NCI-H69 (cell line): ENCODE measurements at regions not wholly inside any gene's neighbourhood (a gene's known extent, or its start where the extent isn't known, plus 50 kb on each side); places are given as distances from the start of the nearest gene placed in this dataset.
"Not testable (repeated sequence)": the region's sequence is repeated elsewhere in the genome, so short reads cannot be mapped to it uniquely, and the experiment has no call there.

Experiments
- DNase-seq: peaks from one replicate; lab custom pipeline; 2025; lab: John Stamatoyannopoulos, UW

DNA sequence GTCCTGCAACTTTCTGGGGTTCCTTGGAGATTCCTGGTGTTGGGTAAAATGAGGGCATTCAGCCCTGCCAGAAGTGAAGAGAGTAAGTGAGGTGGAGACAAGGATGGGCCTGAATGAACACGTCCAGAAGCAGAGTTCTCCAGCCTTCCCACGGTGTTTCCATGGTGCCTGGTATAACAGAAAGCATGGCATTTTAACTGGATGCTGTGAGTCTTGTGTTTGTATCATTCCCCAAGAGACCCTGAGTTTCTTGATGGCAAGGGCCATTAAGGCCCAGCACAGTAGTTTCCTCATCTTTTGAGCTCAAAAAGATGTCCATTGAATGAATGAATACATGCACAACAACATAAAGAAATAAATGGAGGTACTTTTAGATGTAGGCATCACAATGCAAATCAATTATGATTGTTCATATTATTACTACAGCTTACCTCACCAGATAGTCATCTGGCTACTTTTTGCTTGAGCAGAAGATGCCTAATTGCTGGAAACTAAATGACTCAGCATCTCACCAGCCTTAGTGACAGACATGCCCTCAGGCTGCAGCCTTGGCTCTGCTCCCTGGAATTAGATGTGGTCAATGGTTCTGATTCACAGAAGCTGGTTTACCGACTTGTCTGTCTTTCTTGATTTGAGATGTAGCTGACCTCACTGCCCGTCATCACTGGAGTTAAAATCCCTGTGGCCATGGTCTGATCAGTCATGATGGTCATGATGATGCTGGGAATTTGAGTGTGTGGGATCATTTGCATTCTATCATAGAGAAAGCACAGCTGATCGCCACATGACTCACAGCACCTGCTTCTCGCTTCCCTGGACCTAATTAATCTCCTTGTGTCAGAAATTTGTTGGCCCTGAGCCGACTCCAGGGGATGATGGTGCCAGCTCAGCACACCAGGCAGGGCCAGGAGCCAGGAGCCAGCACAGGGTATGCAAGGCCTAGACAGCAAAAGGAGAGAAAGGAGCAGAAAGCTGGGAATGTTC, 83.9 kb downstream of the CXCL12 start:
- DNase-seq: no peak

DNA sequence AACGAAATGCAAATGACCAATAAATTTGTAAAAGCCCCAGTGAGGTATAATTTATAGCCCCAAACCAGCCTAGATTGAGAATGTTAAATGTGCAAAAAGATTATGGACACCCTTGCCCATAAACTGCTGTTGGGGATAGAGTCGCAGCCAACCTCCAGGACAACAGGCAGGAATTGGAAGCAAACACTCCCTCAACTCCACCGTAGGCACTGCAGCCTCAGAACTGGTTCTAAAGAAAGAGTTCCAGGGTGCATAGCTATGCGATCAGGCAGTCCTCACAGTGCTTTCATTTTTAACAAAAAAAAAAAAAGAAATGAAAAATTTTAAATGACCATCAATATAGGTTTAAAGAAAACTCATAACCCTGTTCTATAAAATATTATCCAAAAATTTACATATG, 86.2 kb downstream of the CXCL12 start:
- no peak for DNase-seq

DNA sequence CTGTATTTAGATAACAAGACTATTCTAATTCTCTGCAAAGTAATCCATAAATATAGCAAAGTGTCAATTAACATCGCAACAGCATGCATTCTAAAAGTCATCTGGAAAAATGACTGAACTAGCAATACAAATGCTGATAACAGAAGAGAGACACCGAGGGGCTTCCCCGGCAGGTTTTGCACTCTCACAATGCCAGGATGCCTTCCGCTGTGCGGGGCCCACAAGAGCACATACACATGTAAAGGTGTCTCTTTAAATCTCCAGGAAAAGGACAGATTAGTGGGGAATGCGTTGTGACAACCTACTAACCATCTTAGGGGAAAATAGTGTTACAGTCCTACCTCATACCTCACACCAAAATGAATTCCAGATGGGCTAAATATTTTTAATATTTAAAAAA, 86.9 kb downstream of the CXCL12 start:
- DNase-seq: no peak

DNA sequence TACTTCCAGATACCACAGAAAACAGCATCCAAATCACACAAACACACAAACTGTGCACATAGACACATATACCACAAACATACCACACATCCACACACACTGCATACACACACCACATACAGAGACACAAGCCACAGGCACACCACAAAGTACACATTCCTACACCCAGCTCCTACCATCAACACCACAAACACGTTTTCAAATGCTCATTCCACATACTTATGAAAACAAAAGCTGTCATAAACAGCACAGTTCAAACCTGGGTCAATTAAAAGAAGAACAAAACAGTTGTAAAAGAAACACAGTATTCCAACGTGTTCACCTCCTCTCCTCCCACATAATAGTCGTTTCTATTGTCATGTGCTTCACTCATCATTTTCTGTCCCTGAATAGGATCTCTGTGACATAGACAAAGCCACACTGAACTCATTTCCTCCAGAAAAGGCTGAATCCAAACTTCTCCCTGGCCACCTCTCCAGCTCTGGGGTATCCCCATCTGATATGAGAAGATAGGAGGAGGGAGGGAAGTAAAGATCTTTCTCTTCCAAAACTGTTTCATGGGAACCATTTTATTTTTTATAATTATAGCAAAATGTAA, 89.2 kb downstream of the CXCL12 start:
- DNase-seq: no peak

DNA sequence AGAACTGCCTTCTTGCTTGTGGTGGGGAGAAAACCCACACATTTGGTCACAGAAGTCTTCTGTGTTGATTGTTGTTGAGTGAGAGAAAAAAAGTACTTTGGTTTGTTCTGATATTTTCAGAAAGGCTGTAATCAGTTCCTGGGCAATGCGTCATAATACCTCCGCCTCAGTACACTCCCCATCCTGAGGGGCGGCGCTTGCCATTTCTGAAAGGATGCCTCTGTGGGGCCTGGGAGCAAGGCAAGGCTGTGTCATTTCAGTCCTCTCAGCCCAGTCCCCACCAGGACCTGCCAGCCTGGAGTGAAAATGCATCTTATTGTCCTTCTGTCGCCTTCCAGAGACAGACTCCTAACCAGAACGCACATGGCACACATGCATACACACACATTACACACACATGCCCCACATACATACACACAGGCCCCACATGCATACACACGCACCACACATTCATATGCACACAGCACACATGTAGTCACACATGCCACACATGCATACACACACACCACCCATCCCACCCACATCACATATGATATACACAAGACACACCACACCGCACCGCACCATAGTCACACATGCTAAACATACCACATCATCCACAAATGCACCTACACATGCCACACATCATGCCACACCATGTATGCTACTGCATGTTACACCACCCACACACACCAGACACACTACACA, 90.0 kb downstream of the CXCL12 start:
- DNase-seq: no peak

DNA sequence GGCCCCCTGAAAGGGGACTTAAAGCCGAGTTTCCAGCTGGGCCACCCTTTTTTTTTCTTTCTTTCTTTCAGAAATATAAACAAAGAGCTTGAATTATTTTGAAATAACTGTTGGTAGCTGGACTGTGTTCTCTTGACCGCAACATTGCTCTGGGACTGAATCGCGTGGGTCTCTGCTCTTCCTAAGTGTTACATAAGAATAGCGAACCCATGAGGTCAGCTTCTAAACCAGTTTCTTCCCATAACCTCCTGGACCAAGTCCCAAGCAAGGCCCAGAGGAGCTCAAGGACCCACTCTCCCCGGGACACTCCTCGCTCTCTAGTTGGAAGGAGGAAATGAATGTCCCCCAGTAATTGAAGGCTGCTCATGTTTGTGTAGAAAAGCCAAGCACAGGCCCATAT, 91.1 kb downstream of the CXCL12 start:
- no peak for DNase-seq

DNA sequence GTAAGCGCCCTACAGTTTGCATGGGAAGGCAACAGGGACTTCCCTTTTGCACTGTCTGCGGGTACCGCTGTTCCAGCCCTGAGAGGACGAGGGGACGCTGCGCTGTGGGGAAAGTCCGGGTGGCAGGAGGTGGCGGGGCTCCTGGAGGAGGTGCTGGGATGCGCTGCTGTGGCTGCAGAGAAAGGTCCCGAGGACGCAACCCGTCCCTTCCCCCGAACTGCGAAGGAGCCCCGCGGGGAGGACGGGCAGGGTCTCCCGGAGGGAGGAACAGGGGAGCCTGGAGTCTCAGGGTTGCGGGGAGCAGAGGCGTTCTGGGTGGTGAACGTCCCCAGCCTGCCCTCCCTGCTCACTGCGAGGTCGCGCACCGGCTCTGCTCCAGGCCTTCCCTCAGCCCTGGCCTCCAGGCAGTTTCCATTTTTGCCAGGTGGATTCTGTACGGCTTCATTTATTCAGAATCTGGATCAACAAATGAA, 91.6 kb downstream of the CXCL12 start:
- no peak for DNase-seq

DNA sequence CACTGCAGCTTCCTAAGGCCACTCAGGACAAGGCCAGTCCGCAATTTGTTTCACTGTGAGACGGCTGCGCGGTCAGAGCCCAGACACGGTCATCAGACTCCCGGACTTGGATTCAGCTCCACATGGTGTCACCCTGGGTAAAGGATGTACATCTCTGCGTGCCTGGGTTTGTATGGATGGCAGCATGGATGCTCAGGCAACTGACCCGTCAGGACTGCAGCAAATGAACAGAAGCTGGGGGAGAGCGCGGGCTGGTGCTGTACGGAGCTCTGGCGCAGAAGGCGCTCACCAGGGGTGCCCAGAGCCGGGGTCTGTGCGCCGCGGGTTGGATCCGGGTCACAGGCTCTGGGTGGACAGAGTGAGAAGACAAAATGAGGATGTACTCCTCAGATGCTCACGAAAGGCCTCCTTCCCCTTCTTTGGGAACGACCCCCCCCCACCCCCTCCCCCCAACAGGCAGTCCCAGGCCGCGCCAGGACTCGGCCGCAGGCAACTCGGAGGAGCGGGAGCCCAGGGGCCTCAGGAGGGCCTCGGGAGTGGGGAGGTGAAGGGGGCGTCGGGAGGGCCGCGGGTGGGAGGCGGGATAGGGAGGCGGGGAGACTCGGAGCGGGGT, 92.4 kb downstream of the CXCL12 start:
- DNase-seq: no peak

DNA sequence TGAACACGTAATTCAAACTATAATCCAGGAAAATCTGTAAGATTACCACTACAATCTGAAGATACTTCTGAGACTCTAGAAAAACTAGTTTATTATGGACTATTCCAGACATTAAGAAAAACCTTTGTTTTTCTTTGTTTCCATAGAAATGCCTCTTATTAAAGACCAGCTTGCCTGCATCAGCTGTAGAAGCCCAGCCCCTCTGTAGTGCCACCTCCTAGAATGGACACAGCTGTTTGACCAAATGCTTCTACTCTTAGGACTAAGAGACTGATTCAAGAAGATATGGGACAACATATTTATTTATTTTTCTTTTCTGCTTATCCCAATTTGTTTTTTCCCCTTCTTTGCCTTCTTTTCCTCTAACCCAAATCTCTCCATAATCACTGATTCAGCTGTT, 93.8 kb downstream of the CXCL12 start:
- DNase-seq: no peak

DNA sequence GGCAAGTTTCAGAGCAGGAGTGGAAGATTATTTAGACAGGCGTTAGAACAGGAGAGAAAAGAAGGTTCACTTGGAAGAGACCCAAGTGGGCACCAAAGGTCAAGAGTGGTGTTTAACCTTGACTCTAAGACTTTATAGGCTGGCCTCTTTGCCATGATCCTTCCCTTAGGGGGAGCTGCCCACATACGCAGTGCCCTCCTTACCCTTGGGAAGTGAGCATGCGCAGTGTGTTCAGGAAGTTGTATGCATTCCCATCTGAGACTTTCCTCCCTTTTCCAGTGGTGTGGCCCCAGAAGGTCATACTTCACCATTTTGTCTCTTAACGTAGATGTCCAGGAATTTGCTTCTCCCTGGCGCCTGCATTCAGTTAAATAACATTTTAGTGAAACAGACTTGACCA, 95.8 kb downstream of the CXCL12 start:
- DNase-seq: no peak

DNA sequence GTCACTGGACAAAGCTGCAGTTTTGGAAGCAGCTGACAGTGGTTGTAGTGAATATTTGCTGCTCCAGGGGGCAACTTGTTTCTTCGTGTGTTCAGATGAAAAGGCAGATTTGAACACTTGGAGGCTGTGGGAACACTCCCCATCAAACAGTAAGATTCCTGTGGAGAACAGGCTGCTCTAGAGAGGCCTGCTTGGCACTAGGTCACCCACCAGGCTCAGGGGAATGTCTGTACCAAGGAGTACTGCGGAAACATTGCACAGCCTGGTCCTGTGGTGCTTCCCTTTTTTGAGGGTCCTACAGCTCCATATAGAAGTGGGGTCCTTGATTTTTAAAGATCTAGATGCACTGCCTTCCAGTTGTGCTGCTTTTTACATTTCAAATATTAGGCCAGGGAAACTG, 97.5 kb downstream of the CXCL12 start:
- no peak for DNase-seq

DNA sequence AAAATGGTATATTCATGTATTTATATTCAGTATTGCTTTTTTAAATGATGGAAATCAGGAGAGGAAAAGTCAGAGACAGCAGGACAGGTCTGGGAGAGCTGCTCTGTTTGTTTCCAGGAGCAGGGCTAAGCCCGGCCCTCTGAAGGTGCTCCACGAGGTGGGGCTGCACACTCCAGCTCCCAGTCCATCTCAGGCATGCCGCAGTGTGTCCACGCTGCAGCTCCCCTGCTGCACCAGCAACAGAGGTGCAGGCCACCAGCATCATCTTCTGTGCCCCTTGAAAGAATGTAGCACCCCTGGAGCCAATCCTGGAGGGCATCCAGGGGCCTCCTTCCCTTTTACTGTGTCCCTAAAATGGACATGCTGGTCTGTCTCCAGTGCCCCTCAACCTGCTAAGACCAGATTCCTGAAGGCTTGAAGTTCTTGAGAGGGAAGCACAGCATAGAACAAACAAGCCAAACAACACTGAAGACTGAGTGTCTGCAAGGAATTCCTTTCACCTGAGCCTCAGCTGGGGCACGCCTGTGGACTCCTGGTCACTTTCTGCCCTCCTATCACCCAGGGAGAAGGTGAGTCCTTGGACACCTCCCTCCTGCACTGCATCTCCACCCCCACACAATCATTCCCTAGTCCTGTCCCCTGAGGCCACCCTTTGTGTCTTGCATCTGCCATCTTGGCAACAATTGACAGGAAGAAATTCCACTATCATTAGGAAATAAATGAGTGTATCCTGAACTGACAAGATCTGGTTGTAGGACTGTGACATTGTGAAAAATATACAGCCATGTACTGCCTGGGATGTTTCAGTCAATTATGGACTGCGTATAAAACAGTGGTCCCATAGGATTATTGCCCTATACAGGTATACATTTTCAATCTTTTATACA, 100.5 kb downstream of the CXCL12 start:
- no peak for DNase-seq

DNA sequence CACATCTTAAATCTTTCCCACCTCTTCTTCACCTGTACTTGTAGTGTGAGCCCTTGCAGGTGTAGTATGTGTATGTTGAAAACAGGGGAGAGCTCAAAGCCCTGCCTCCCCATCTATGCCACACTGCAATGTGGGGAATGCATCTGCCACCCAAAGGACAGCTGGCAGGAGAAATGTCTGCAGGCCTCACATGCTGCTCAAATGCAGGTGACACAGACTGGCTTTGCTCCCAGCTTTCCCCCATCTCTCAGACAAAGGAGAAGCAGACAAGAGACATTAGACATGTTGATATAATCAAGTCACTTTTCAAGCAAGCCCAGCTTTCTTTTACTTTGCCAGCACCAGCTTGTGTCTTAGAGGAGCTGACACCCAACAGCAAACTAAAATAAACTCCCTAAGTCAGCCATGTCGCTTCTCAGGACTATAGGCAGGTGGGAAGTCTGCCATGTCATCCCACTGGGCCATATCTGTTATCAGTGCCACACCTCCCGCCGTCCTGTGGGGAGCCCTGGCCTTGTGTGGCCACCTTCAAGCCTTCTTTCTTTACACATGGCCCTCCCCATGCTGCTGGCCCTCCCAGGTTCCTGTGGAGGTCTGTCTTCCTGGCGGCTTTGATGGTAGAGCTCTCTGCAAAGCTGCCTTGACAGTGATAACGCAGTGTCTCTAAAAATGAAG, 102.1 kb downstream of the CXCL12 start:
- DNase-seq: no peak

DNA sequence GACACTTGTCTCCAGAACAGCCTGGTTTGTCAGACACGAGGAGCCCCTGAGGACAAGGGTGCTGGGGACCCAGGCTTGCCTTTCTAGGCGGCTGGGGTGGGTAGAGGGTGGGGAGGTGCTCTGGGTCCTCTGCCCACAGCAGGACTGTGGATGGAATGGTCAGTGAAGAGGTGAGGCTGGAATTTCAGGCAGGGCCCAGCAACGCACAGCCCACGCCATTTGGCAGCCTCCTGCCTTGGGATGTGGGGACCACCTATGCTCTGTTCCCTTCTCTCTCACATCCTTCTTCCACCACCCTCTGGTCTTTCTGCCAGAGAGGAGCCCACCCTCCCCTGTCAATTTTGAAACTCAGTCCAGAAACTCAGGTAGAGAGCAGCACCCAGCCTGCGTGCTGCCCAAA, 103.2 kb downstream of the CXCL12 start:
- DNase-seq: no peak

DNA sequence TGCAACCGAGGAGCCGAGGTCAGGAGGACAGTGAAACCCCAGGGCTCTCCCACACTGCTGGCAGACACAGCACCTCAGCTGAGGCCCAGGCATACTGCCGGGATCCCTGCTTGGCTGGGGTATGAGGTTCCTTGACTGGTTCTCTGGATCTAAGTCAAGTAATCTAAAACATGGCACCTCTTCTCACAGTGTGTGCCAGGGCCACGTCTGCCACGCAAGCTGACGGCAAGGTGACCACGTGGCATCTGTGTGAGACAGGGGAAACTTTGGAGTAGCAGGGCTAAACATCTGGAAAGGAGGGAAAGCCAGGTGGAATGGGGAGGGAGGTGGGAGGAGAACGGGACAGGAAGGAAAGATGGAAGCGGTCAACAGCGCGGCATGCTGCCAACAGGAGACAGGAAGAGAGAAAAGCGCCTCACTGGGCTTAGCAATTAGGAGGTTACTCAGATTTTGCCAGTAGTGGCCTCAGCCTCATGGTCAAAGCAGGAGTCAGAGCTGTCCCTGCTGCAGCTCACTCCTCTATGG, 103.7 kb downstream of the CXCL12 start:
- no peak for DNase-seq

DNA sequence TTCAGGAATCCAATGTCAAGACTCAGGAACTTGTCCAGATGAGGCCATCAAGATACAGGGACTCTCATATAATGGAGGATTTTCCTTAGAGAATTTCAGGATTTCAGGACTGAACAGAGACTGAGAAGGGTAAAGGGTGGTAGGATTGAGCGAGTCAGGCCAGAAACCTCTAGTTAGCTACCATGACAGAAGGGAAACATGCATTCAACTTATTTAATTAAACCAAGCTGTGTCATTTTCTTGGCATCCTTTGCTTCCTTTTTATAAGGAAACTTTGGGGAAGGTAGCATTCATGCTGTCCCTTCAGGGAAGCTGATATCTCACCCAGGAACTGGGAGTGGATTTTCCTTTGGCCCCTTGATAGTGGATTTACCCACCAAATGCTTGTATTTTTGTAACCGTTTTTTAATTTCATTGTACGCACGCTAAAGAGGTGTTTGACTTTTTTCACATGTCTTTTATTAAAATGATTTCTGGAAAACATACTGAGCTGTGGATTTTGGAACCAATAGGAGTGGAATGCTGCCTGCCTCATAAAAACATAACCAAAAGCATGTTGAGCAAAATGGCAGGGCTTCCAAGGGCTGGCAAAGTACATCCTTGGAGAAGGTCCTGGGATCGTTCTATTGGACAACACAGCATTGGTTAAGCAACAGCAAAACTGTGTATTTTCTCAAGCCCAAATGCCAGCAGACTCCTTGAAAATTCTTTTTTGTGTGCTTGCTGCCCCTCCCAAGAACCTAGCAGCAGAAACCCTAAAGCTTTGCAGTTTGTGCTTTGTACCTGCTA, 104.5 kb downstream of the CXCL12 start:
- DNase-seq: no peak

DNA sequence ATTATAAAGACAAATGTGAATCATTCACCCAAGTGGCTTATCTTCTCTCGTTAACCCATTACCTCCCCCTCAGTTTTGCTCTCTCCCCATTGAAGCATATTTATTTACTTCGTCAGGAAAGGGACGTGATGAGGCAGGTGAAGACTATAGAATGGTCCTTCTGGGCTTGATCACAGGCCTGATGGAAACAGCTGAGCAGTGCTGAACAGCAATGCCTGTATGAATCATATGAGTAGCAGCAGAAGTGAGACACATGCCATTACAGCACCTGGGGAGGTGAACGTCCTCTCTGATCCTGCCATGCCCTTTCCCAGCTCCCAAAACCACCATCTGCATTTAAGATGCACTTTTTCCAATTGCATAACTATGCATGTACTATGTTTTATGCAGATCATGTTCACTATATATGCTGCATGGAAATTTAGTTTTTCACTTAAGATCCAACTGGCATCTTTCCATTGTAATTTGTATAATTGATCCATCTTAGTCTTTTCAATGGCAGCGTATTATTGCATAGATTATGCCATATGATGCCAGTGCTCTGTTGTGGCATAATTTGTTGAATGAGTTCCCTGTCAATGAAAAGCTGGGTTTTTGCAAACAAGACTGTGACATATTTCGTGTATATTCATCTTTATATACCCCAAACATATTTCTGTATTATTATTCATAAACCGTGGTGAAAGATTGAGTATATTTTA, 105.3 kb downstream of the CXCL12 start:
- DNase-seq: no peak

DNA sequence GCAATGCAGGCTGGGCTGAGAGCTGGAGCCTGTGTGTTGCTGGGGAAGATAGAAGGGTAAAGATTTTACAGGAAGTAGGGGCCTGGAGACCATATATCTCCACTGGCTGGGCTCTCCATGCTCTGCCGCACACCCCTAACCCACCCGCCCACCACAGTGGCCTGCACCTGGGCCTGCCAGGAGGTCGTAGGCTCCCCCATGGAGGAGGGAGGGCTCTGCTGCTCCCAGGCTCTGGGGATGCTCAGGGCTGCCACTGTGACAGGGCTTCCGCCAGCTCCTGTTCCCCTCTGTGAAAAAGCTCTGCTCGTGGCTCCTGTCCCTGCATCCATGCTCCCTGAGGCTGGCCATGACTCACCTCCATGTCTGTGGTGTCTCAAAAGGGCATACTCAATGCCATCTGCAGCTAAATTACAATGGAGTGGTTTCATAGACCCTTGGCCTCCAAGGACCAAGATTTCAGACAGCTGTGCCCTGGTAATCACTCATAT, 106.0 kb downstream of the CXCL12 start:
- DNase-seq: no peak

DNA sequence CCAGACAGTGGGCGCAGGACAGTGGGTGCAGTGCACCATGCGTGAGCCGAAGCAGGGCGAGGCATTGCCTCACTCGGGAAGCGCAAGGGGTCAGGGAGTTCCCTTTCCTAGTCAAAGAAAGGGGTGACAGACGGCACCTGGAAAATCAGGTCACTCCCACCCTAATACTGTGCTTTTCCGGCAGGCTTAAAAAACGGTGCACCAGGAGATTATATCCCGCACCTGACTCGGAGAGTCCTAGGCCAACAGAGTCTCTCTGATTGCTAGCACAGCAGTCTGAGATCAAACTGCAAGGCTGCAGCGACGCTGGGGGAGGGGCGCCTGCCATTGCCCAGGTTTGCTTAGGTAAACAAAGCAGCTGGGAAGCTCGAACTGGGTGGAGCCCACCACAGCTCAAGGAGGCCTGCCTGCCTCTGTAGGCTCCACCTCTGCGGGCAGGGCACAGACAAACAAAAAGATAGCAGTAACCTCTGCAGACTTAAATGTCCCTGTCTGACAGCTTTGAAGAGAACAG, 116.4 kb downstream of the CXCL12 start:
- DNase-seq: not testable (repeated sequence)
